CD4-positive, alpha-beta T cell treated with Interleukin-4 for 4 hours (primary cell): ENCODE measurements at regions not wholly inside any gene's neighbourhood (a gene's known extent, or its start where the extent isn't known, plus 50 kb on each side); places are given as distances from the start of the nearest gene placed in this dataset.

ENCODE experiments used
- DNase-seq: peaks from one replicate; pipeline ENCODE4 v3.0.0-alpha.2; 2020

GRCh38 chr2:200144571-200144970, 161.9 kb upstream of the SPATS2L start:
- DNase-seq, result no peak

GRCh38 chr2:200146501-200146900, 160.0 kb upstream of the SPATS2L start:
- no peak for DNase-seq

GRCh38 chr2:200147371-200147770, 159.1 kb upstream of the SPATS2L start:
- no peak for DNase-seq

- DNase-seq, result no peak
Measured at GRCh38 chr2:200148366-200148765, 158.1 kb upstream of the SPATS2L start.

GRCh38 chr2:200150411-200151086, 155.9 kb upstream of the SPATS2L start:
- DNase-seq, result no peak

GRCh38 chr2:200155652-200156051, 150.8 kb upstream of the SPATS2L start:
- DNase-seq, result no peak

- no peak for DNase-seq
Measured at GRCh38 chr2:200156166-200156835, 150.2 kb upstream of the SPATS2L start.

- DNase-seq, result no peak
Measured at GRCh38 chr2:200158647-200159356, 147.7 kb upstream of the SPATS2L start.

- no peak for DNase-seq
Measured at GRCh38 chr2:200159357-200159707, 147.2 kb upstream of the SPATS2L start.

- no peak for DNase-seq
Measured at GRCh38 chr2:200159829-200160781, 146.4 kb upstream of the SPATS2L start.

GRCh38 chr2:200161458-200161857, 145.0 kb upstream of the SPATS2L start:
- no peak for DNase-seq

- no peak for DNase-seq
Measured at GRCh38 chr2:200165687-200166086, 140.8 kb upstream of the SPATS2L start.

GRCh38 chr2:200168641-200169555, 137.6 kb upstream of the SPATS2L start:
- no peak for DNase-seq

- no peak for DNase-seq
Measured at GRCh38 chr2:200170221-200170620, 136.3 kb upstream of the SPATS2L start.

GRCh38 chr2:200171731-200172482, 134.6 kb upstream of the SPATS2L start:
- no peak for DNase-seq

- DNase-seq, result no peak
Measured at GRCh38 chr2:200172521-200172920, 134.0 kb upstream of the SPATS2L start.

GRCh38 chr2:200172944-200173581, 133.4 kb upstream of the SPATS2L start:
- no peak for DNase-seq

GRCh38 chr2:200173691-200174090, 132.8 kb upstream of the SPATS2L start:
- no peak for DNase-seq

GRCh38 chr2:200174433-200175216, 131.9 kb upstream of the SPATS2L start:
- no peak for DNase-seq
